HT-29 (cell line): ENCODE measurements at regions not wholly inside any gene's neighbourhood (a gene's known extent, or its start where the extent isn't known, plus 50 kb on each side); places are given as distances from the start of the nearest gene placed in this dataset.
A peak's percentile ranks its signal among the peaks of the same experiment; 100 is the strongest.

ENCODE experiments used
- DNase-seq: peaks from one replicate; pipeline ENCODE4 v3.0.0-alpha.2; 2015; ENCODE audit warnings: low spot score

GRCh38 chr2:64317707-64318475 lies 136.1 kb upstream of the LGALSL start:
- DNase-seq: no peak

GRCh38 chr2:64318476-64318748 lies 135.6 kb upstream of the LGALSL start:
- DNase-seq: no peak

GRCh38 chr2:64319896-64320295 lies 134.1 kb upstream of the LGALSL start:
- DNase-seq: no peak

GRCh38 chr2:64322433-64322832 lies 131.5 kb upstream of the LGALSL start:
- DNase-seq: no peak

- peak; percentile 49 for DNase-seq
These were observed 130.8 kb upstream of the LGALSL start for GRCh38 chr2:64323197-64323596.

- DNase-seq: no peak
These were observed 129.1 kb upstream of the LGALSL start for GRCh38 chr2:64324746-64325410.

GRCh38 chr2:64325477-64325851 lies 128.5 kb upstream of the LGALSL start:
- DNase-seq: no peak

GRCh38 chr2:64325852-64326577 lies 127.9 kb upstream of the LGALSL start:
- no peak for DNase-seq

GRCh38 chr2:64326578-64327050 lies 127.3 kb upstream of the LGALSL start:
- DNase-seq: no peak

GRCh38 chr2:64327129-64327509 lies 126.8 kb upstream of the LGALSL start:
- DNase-seq: peak; percentile 41

- DNase-seq: peak; percentile 61
These were observed 126.2 kb upstream of the LGALSL start for GRCh38 chr2:64327510-64328414.

GRCh38 chr2:64328415-64328722 lies 125.6 kb upstream of the LGALSL start:
- no peak for DNase-seq

GRCh38 chr2:64328756-64329155 lies 125.2 kb upstream of the LGALSL start:
- no peak for DNase-seq

GRCh38 chr2:64329848-64330247 lies 124.1 kb upstream of the LGALSL start:
- DNase-seq: peak; percentile 92

- DNase-seq: peak; percentile 97
These were observed 123.5 kb upstream of the LGALSL start for GRCh38 chr2:64330281-64331113.

- DNase-seq: no peak
These were observed 122.8 kb upstream of the LGALSL start for GRCh38 chr2:64331114-64331645.

- DNase-seq: no peak
These were observed 121.9 kb upstream of the LGALSL start for GRCh38 chr2:64331849-64332699.

GRCh38 chr2:64336171-64336570 lies 117.8 kb upstream of the LGALSL start:
- DNase-seq: no peak

GRCh38 chr2:64337314-64337713 lies 116.6 kb upstream of the LGALSL start:
- DNase-seq: no peak

- no peak for DNase-seq
These were observed 115.9 kb upstream of the LGALSL start for GRCh38 chr2:64338108-64338507.
